H1 (cell line): ENCODE measurements at regions not wholly inside any gene's neighbourhood (a gene's known extent, or its start where the extent isn't known, plus 50 kb on each side); places are given as distances from the start of the nearest gene placed in this dataset.

Source experiments
- BRCA1 ChIP-seq: IDR thresholded peaks from 2 replicates; pipeline ENCODE4 v1.6.1; 2012; ENCODE audit warnings: low read depth, low read length, improper control_type of control experiment
- JUND ChIP-seq: IDR thresholded peaks from 2 replicates; pipeline ENCODE4 v1.6.1; 2011; ENCODE audit warnings: mild to moderate bottlenecking, improper control_type of control experiment, low read length
- TF ChIP-seq, protein P1 (sequence below), 3 experiments: IDR thresholded peaks; 1 replicate in 2 of 3; 2 replicates in 1 of 3; pipeline versions ENCODE4 v1.5.1 to v1.6.1; 2011; ENCODE audit warnings: low read length in 3 of 3, mild to moderate bottlenecking in 3 of 3, inconsistent platforms in 2 of 3, low read depth in 1 of 3, moderate library complexity in 1 of 3; ENCODE audit not compliant: insufficient read depth in 1 of 3; ENCODE audit errors: control extremely low read depth in 1 of 3

DNA sequence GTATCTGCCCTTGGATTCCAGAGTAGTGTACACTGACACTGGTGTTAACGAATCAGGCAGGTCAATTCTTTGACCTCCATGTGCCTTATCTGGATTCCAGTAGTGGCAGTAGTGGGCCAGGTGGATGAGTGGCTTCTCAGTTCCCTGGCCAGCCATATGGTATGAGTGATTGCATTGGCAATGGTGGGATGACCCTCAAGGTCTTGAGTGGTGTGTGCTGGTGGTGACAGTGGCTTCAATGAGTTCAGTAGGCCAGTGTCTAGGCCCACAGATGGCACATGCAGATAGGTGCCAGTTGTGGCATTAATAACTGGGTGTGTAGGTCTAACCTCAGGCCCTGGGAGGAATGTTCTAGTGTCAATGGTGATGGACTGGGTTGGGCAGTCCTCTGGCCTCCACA is 674.1 kb upstream of the NXPH2 start (continued):
- TF ChIP-seq, protein P1, sequence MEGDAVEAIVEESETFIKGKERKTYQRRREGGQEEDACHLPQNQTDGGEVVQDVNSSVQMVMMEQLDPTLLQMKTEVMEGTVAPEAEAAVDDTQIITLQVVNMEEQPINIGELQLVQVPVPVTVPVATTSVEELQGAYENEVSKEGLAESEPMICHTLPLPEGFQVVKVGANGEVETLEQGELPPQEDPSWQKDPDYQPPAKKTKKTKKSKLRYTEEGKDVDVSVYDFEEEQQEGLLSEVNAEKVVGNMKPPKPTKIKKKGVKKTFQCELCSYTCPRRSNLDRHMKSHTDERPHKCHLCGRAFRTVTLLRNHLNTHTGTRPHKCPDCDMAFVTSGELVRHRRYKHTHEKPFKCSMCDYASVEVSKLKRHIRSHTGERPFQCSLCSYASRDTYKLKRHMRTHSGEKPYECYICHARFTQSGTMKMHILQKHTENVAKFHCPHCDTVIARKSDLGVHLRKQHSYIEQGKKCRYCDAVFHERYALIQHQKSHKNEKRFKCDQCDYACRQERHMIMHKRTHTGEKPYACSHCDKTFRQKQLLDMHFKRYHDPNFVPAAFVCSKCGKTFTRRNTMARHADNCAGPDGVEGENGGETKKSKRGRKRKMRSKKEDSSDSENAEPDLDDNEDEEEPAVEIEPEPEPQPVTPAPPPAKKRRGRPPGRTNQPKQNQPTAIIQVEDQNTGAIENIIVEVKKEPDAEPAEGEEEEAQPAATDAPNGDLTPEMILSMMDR (IDR thresholded peaks at IDR 0.05; ENCODE audit: control extremely low read depth in 1 of 3, insufficient read depth in 1 of 3, low read depth in 1 of 3, low read length in 3 of 3) = no peak
- TF ChIP-seq BRCA1 (no peak), JUND (no peak)
